K562 (cell line): ENCODE measurements at regions not wholly inside any gene's neighbourhood (a gene's known extent, or its start where the extent isn't known, plus 50 kb on each side); places are given as distances from the start of the nearest gene placed in this dataset.
"Not testable (repeated sequence)": the region's sequence is repeated elsewhere in the genome, so short reads cannot be mapped to it uniquely, and the experiment has no call there.

Experiments
- ATAC-seq: fragments of 200-7000 bp; cut with Tn5 transposase; 3 replicates; pipeline ENCODE4 v1.9.1; 2020; ENCODE audit warnings: moderate library complexity
- BruUV-seq: library from RNA; stranded (reverse); fragments of 400-500 nt; replicated peaks from 2 replicates; lab custom pipeline; 2021; lab: Mats Ljungman, UMichigan
- CTCF ChIA-PET: fragments of 300-600 bp; formaldehyde crosslinking; extraction: SDS; loops from one replicate; lab custom pipeline; 2021; ENCODE audit warnings: low intra/inter-chr PET ratio; lab: Yijun Ruan, JAX
- POLR2A ChIA-PET: fragments of 300-600, 350-650 bp; sonication (Branson Sonifier 250); formaldehyde crosslinking; extraction: SDS; loops from one replicate; lab custom pipeline; 2021; ENCODE audit warnings: antibody characterized with exemption, inconsistent platforms; lab: Yijun Ruan, JAX
- DNase-seq, 4 experiments: peaks; one replicate each; pipeline versions ENCODE4 v3.0.0 to v3.0.0-alpha.2; 2011 to 2018; ENCODE audit warnings: low spot score in 3 of 4, mixed read lengths in 3 of 4; ENCODE audit errors: extremely low read depth in 1 of 4
- FAIRE-seq: peaks from 2 replicates; lab custom pipeline; 2011; peaks lifted over from hg19 to GRCh38; lab: Jason Lieb, UNC
- H2AFZ ChIP-seq: 2 replicates; pipeline ENCODE4 v1.6.0; 2011; ENCODE audit warnings: low read depth, low read length, control low read depth, inconsistent platforms
- H3K27ac ChIP-seq: fragments of 200-600 bp; 3 replicates; pipeline ENCODE4 v1.8.0; 2011; ENCODE audit warnings: low read depth, mild to moderate bottlenecking, control low read depth, inconsistent platforms, low read length, moderate library complexity, mixed read lengths; ENCODE audit errors: extremely low read depth
- H3K27me3 ChIP-seq, 2 experiments: fragments of 300-600 bp in 1 of 2; 2 replicates in 1 of 2; 3 replicates in 1 of 2; pipeline versions ENCODE4 v1.6.0 to v1.8.0; 2011; ENCODE audit warnings: inconsistent platforms in 2 of 2, low read length in 2 of 2, mild to moderate bottlenecking in 1 of 2, mixed read lengths in 1 of 2, moderate library complexity in 1 of 2; ENCODE audit not compliant: control insufficient read depth in 2 of 2, insufficient read depth in 2 of 2
- H3K36me3 ChIP-seq: fragments of 300-600 bp; 3 replicates; pipeline ENCODE4 v1.8.0; 2011; ENCODE audit warnings: mild to moderate bottlenecking, low read length, inconsistent platforms; ENCODE audit not compliant: control insufficient read depth, insufficient read depth
- H3K4me1 ChIP-seq, 2 experiments: fragments of 200-600 bp in 1 of 2; replicated peaks in 1 of 2; 2 replicates in 1 of 2; 3 replicates in 1 of 2; pipeline versions ENCODE4 v1.5.1 to v1.8.0; 2011; ENCODE audit warnings: inconsistent platforms in 2 of 2, low read length in 2 of 2, mild to moderate bottlenecking in 1 of 2, mixed read lengths in 1 of 2, moderate library complexity in 1 of 2; ENCODE audit not compliant: control insufficient read depth in 2 of 2, insufficient read depth in 2 of 2
- H3K4me2 ChIP-seq: 2 replicates; pipeline ENCODE4 v1.6.1; 2011; ENCODE audit warnings: low read length, control low read depth, inconsistent platforms, mixed read lengths; ENCODE audit not compliant: insufficient read depth
- H3K4me3 ChIP-seq: fragments of 200-600 bp; sonication (generic), shearing (Covaris generic); 2 replicates; pipeline ENCODE4 v1.5.1; 2016; ENCODE audit warnings: control low read depth, inconsistent platforms
- H3K79me2 ChIP-seq: fragments of 200-600 bp; 3 replicates; pipeline ENCODE4 v1.8.0; 2011; ENCODE audit warnings: low read length, inconsistent platforms; ENCODE audit not compliant: control insufficient read depth, insufficient read depth
- H3K9ac ChIP-seq, 2 experiments: 2 replicates each; pipeline versions ENCODE4 v1.6.0 to v1.6.1; 2011; ENCODE audit warnings: low read depth in 2 of 2, low read length in 2 of 2, control low read depth in 1 of 2, inconsistent platforms in 1 of 2, mild to moderate bottlenecking in 1 of 2, mixed read lengths in 1 of 2; ENCODE audit not compliant: insufficient read depth in 1 of 2
- H3K9me1 ChIP-seq: one replicate; pipeline ENCODE4 v1.6.0; 2011; ENCODE audit warnings: inconsistent platforms, mild to moderate bottlenecking, low read length, moderate library complexity; ENCODE audit not compliant: control insufficient read depth, insufficient read depth
- H3K9me3 ChIP-seq: replicated peaks from 2 replicates; pipeline ENCODE4 v1.5.1; 2011; ENCODE audit warnings: low read depth, low read length, inconsistent platforms; ENCODE audit not compliant: control insufficient read depth, insufficient read depth
- H4K20me1 ChIP-seq: replicated peaks from 2 replicates; pipeline ENCODE4 v1.6.1; 2011; ENCODE audit warnings: low read length, inconsistent platforms, mixed read lengths; ENCODE audit not compliant: control insufficient read depth, insufficient read depth
- WGBS: fragments of 100-300 bp; shearing (Covaris generic); methylation state at CpG from one replicate; pipeline ENCODE4 v1.1.6; 2016; ENCODE audit warnings: low coverage, mixed read lengths; ENCODE audit not compliant: insufficient coverage; ENCODE audit errors: missing lambda C conversion rate; 5-methylcytosine and 5-hydroxymethylcytosine counted together
- in situ Hi-C: fragments of 300-500 bp; cut with MboI; formaldehyde crosslinking; loops from 4 replicates; pipeline ENCODE4 v1.15.0; 2018; ENCODE audit warnings: inconsistent platforms, mixed read lengths
- intact Hi-C: fragments of 100-400 bp; cut with micrococcal nuclease; formaldehyde crosslinking; loops from 2 replicates; pipeline ENCODE4 v1.14.2; 2022

DNA sequence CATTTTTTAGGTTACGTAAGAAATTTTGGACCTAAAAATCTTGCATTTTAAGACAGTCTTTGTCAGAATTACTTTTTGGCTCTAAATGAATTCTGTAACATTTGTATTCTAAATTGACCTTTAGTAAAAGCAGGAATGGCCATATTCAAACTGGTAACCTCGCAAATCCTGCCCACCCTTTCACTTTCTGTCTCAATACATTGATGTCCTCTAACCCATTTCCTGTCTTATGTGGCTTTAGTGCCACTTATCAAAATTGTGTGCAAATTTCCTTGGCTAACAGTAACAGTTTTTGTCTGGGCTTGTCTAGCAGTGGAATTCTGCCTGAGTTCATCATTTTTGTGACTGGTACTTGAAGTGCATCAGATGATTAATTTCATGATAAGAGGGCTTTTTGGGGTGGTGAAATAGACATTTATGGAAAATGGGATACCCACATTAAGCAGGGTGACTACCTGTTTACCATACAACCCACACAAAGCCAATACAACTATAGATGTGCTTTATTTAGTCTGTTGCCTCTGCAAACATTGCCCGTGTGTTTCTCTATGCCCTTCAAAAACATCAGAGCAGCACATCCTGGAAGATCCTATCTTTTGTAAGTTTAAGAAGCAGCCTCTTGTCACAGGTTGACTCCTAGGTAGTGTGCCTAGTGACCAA lies 98.7 kb upstream of the FAM72C start:
- POLR2A ChIA-PET, H3K79me2 ChIP-seq, H3K9me1 ChIP-seq, H3K27ac ChIP-seq, DNase-seq, H3K9ac ChIP-seq, H3K27me3 ChIP-seq, H2AFZ ChIP-seq, intact Hi-C loops, in situ Hi-C loops, CTCF ChIA-PET, FAIRE-seq, H3K36me3 ChIP-seq, H3K4me2 ChIP-seq, H3K4me3 ChIP-seq, H3K4me1 ChIP-seq, H3K9me3 ChIP-seq, BruUV-seq, H4K20me1 ChIP-seq, ATAC-seq: not testable (repeated sequence)
- WGBS, result no CpG with 5 or more reads among the region's 3 CpGs

DNA sequence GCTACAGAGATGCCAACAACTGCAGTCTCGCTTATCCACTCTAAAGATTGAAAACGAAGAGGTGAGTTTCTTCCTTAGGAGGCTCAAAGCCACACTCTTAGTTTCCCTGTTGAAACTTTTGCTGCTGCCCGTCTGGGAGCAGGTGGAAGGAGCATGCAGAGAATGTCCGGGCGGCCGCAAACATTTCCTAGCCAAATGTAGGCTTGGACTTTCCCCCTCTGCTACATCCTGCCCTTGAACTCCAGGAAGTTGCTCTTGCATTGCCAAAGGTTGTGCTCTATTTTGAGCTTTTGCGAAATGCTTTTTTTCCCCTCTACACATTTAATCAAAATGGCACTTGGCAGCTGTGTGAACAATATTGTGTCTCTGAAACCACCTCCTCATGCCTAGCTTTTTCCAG lies 95.3 kb upstream of the FAM72C start:
- H3K36me3 ChIP-seq, H3K79me2 ChIP-seq, H3K27ac ChIP-seq, POLR2A ChIA-PET, H3K4me3 ChIP-seq, H4K20me1 ChIP-seq, CTCF ChIA-PET, FAIRE-seq, H2AFZ ChIP-seq, in situ Hi-C loops, DNase-seq, H3K4me2 ChIP-seq, H3K9ac ChIP-seq, H3K4me1 ChIP-seq, H3K27me3 ChIP-seq, H3K9me3 ChIP-seq, BruUV-seq, ATAC-seq, H3K9me1 ChIP-seq, intact Hi-C loops: not testable (repeated sequence)
- WGBS, result no CpG with 5 or more reads among the region's 7 CpGs

DNA sequence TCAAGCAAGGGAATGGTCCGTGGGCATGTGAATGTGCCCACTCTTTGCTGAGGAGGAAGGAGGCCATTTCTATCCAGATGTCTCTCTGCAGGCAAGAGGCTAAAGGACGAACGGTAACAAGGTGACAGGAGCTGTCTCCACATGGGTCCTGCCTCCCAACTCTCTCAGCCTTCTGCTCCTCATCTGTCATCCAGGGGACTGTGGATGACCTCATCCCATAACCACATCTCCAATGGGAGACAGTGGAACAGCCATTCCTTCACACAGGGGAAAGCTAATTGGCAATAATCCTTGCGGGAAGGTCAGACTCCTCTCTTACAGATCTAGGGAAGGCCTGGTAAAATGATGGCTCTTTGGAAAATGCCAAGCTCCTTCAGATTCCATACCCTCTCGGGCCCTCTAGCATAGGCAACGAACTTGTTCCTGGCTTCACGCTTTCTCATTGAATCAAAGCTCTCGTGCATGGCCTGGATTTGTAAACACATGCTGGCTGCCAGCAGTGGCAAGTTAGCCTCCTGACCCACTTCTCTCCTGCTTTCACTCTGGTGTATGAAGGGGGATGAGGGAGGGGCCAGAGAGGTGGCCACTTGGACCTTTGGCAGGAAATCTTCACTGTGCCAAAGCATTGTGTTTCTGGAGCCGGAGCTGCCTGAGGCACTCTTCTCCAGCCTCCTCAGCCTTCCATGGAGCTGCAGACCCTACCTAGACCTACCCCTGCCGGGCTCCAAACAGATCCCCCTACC lies 94.5 kb upstream of the FAM72C start:
- DNase-seq, POLR2A ChIA-PET, H3K4me1 ChIP-seq, H3K9me3 ChIP-seq, CTCF ChIA-PET, H4K20me1 ChIP-seq, H2AFZ ChIP-seq, H3K27me3 ChIP-seq, H3K9me1 ChIP-seq, H3K4me2 ChIP-seq, FAIRE-seq, in situ Hi-C loops, H3K4me3 ChIP-seq, H3K27ac ChIP-seq, BruUV-seq, H3K9ac ChIP-seq, intact Hi-C loops, H3K79me2 ChIP-seq, ATAC-seq, H3K36me3 ChIP-seq: not testable (repeated sequence)
- 67% methylated on average over 2 of the region's 10 CpGs for WGBS
